HG03064 (cell line): ENCODE measurements at regions not wholly inside any gene's neighbourhood (a gene's known extent, or its start where the extent isn't known, plus 50 kb on each side); places are given as distances from the start of the nearest gene placed in this dataset.
"Not testable (repeated sequence)": the region's sequence is repeated elsewhere in the genome, so short reads cannot be mapped to it uniquely, and the experiment has no call there.

Source experiments
- ATAC-seq: cut with Tn5 transposase; IDR thresholded peaks from one replicate; pipeline ENCODE4 v1.9.1; 2021; ENCODE audit warnings: low read depth; ENCODE audit not compliant: unreplicated experiment

GRCh38 chr7:91659096-91659495, 221.4 kb downstream of the MTERF1 start:
- no peak for ATAC-seq

- no peak for ATAC-seq
Measured at GRCh38 chr7:91660734-91661356, 219.7 kb downstream of the MTERF1 start.

- ATAC-seq, result no peak
Measured at GRCh38 chr7:91661727-91662126, 218.8 kb downstream of the MTERF1 start.

- ATAC-seq, result no peak
Measured at GRCh38 chr7:91668217-91668616, 212.3 kb downstream of the MTERF1 start.

GRCh38 chr7:91671245-91671644, 209.3 kb downstream of the MTERF1 start:
- no peak for ATAC-seq

- no peak for ATAC-seq
Measured at GRCh38 chr7:91674470-91674869, 206.0 kb downstream of the MTERF1 start.

- ATAC-seq, result no peak
Measured at GRCh38 chr7:91681718-91682117, 198.8 kb downstream of the MTERF1 start.

- ATAC-seq, result no peak
Measured at GRCh38 chr7:91683823-91684222, 196.7 kb downstream of the MTERF1 start.

- no peak for ATAC-seq
Measured at GRCh38 chr7:91685544-91685943, 195.0 kb downstream of the MTERF1 start.

GRCh38 chr7:91690541-91691070, 189.9 kb downstream of the MTERF1 start:
- no peak for ATAC-seq

GRCh38 chr7:91691865-91692264, 188.6 kb downstream of the MTERF1 start:
- ATAC-seq, result no peak

- ATAC-seq, result no peak
Measured at GRCh38 chr7:91692800-91693199, 187.7 kb downstream of the MTERF1 start.

GRCh38 chr7:91694351-91694841, 186.1 kb downstream of the MTERF1 start:
- no peak for ATAC-seq

GRCh38 chr7:91710881-91711280, 169.6 kb downstream of the MTERF1 start:
- ATAC-seq, result no peak

- no peak for ATAC-seq
Measured at GRCh38 chr7:91713669-91714068, 166.8 kb downstream of the MTERF1 start.

GRCh38 chr7:91717681-91718470, 162.6 kb downstream of the MTERF1 start:
- no peak for ATAC-seq

- no peak for ATAC-seq
Measured at GRCh38 chr7:91719008-91719407, 161.5 kb downstream of the MTERF1 start.

GRCh38 chr7:91720260-91720937, 160.1 kb downstream of the MTERF1 start:
- ATAC-seq, result no peak

- no peak for ATAC-seq
Measured at GRCh38 chr7:91722831-91723230, 157.7 kb downstream of the MTERF1 start.

GRCh38 chr7:91729046-91729445, 151.5 kb downstream of the MTERF1 start:
- ATAC-seq, result not testable (repeated sequence)

GRCh38 chr7:91731976-91732375, 148.5 kb downstream of the MTERF1 start:
- no peak for ATAC-seq
